Tibial artery (tissue), 4 donors: ENCODE measurements at regions not wholly inside any gene's neighbourhood (a gene's known extent, or its start where the extent isn't known, plus 50 kb on each side); places are given as distances from the start of the nearest gene placed in this dataset.

Source experiments
- DNase-seq, 2 donors: peaks; one replicate each; pipeline ENCODE4 v3.0.0-alpha.2; 2019
- H3K27ac ChIP-seq, 2 donors: fragments of 200-600 bp; sonication (generic) in 1 of 2; 1 replicate in 1 of 2; 2 replicates in 1 of 2; pipeline ENCODE4 v1.5.1; 2018 to 2019; ENCODE audit warnings: mild to moderate bottlenecking in 1 of 2
- H3K27me3 ChIP-seq, 2 donors: fragments of 200-600 bp; sonication (generic) in 1 of 2; one replicate each; pipeline versions ENCODE4 v1.5.1 to v1.6.0; 2016 to 2019
- H3K36me3 ChIP-seq, 3 donors: fragments of 200-600 bp; sonication (generic) in 2 of 3; one replicate each; pipeline ENCODE4 v1.5.1; 2016 to 2019; ENCODE audit warnings: mild to moderate bottlenecking in 2 of 3
- H3K4me1 ChIP-seq, 4 donors: fragments of 200-600 bp; sonication (generic) in 2 of 4; 1 replicate in 3 of 4; 2 replicates in 1 of 4; pipeline ENCODE4 v1.5.1; 2016 to 2019
- H3K4me3 ChIP-seq, 2 donors: fragments of 200-600 bp; sonication (generic) in 1 of 2; 1 replicate in 1 of 2; 2 replicates in 1 of 2; pipeline ENCODE4 v1.5.1; 2018 to 2019; ENCODE audit warnings: mild to moderate bottlenecking in 2 of 2
- H3K9me3 ChIP-seq, 3 donors: fragments of 200-600 bp; sonication (generic) in 1 of 3; one replicate each; pipeline ENCODE4 v1.5.1; 2016 to 2019
- intact Hi-C: fragments of 100-400 bp; cut with DNase I; formaldehyde crosslinking; loops from one replicate; pipeline ENCODE4 v1.15.0; 2023; ENCODE audit warnings: low total_unique reads
- TF ChIP-seq, protein P1 (sequence below), 2 experiments: fragments of 200-600 bp in 1 of 2; fragments of 450-650 bp in 1 of 2; IDR thresholded peaks; one replicate each; pipeline ENCODE4 v1.5.1; 2017 to 2019; ENCODE audit warnings: antibody characterized with exemption in 2 of 2, mild to moderate bottlenecking in 1 of 2, moderate library complexity in 1 of 2

GRCh38 chr1:181174861-181175260 lies 86.4 kb downstream of the IER5 start:
- intact Hi-C loops, result no loop called here
- no peak for DNase-seq
- H3K4me1 ChIP-seq, result peaks cover 0 to 4% (median 0%) of the 10 kb centered on the region in 4 donors
- no peaks in the 10 kb centered on the region for H3K36me3 ChIP-seq
- TF ChIP-seq, protein P1, sequence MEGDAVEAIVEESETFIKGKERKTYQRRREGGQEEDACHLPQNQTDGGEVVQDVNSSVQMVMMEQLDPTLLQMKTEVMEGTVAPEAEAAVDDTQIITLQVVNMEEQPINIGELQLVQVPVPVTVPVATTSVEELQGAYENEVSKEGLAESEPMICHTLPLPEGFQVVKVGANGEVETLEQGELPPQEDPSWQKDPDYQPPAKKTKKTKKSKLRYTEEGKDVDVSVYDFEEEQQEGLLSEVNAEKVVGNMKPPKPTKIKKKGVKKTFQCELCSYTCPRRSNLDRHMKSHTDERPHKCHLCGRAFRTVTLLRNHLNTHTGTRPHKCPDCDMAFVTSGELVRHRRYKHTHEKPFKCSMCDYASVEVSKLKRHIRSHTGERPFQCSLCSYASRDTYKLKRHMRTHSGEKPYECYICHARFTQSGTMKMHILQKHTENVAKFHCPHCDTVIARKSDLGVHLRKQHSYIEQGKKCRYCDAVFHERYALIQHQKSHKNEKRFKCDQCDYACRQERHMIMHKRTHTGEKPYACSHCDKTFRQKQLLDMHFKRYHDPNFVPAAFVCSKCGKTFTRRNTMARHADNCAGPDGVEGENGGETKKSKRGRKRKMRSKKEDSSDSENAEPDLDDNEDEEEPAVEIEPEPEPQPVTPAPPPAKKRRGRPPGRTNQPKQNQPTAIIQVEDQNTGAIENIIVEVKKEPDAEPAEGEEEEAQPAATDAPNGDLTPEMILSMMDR (IDR thresholded peaks at IDR 0.05), result no peak
- H3K4me3 ChIP-seq, result no peak overlapping the region
- H3K27me3 ChIP-seq, result peaks cover 0 to 7% of the 10 kb centered on the region in 2 donors
- peaks cover 0 to 3% (median 0%) of the 10 kb centered on the region in 3 donors for H3K9me3 ChIP-seq
- H3K27ac ChIP-seq, result no peak overlapping the region

- Histone ChIP-seq H3K9me3 (peaks cover 0 to 1% (median 0%) of the 10 kb centered on the region in 3 donors), H3K27me3 (peaks cover 0 to 7% of the 10 kb centered on the region in 2 donors), H3K36me3 (no peaks in the 10 kb centered on the region), H3K4me1 (peaks cover 0 to 9% (median 0%) of the 10 kb centered on the region in 4 donors), H3K27ac (no peak overlapping the region), H3K4me3 (no peak overlapping the region)
- intact Hi-C loops, result no loop called here
- no peak for DNase-seq
- TF ChIP-seq, protein P1 (IDR thresholded peaks at IDR 0.05), result no peak
Measured at GRCh38 chr1:181175356-181175910, 86.9 kb downstream of the IER5 start.

DNA sequence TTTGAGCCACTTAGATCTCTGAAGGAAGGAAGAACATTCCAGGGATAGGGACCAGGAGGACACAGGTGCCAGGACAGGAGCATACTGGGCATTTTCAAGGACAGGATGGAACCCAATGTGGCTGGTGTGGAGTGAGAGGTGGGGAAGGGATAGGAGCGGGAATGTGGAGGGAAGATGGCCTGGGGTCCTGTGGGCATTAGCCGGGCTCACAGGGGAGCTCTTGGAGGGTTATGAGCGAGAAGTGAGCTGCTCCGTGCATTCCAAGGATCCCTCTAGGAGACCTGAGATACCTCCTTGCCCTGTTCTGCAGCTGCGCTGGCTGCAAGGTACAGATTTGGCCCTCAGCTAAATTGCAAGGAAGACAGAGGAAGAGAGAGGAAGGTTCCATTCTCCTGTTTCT lies 87.5 kb downstream of the IER5 start:
- peaks cover 0 to 9% (median 0%) of the 10 kb centered on the region in 4 donors for H3K4me1 ChIP-seq
- intact Hi-C loops, result no loop called here
- H3K4me3 ChIP-seq, result no peak overlapping the region
- H3K9me3 ChIP-seq, result no peaks in the 10 kb centered on the region
- no peaks in the 10 kb centered on the region for H3K36me3 ChIP-seq
- TF ChIP-seq, protein P1 (IDR thresholded peaks at IDR 0.05), result no peak
- no peak overlapping the region for H3K27ac ChIP-seq
- DNase-seq, result no peak
- peaks cover 0 to 7% of the 10 kb centered on the region in 2 donors for H3K27me3 ChIP-seq

GRCh38 chr1:181178241-181178879 lies 89.9 kb downstream of the IER5 start:
- peaks cover 0 to 14% of the 10 kb centered on the region in 2 donors for H3K27me3 ChIP-seq
- no peak overlapping the region for H3K4me3 ChIP-seq
- intact Hi-C loops, result no loop called here
- peaks cover 0 to 9% (median 0%) of the 10 kb centered on the region in 4 donors for H3K4me1 ChIP-seq
- H3K27ac ChIP-seq, result no peak overlapping the region
- TF ChIP-seq, protein P1 (IDR thresholded peaks at IDR 0.05), result no peak
- no peaks in the 10 kb centered on the region for H3K9me3 ChIP-seq
- DNase-seq, result no peak
- H3K36me3 ChIP-seq, result no peaks in the 10 kb centered on the region

GRCh38 chr1:181179279-181179986 lies 90.9 kb downstream of the IER5 start:
- peaks cover 0 to 14% of the 10 kb centered on the region in 2 donors for H3K27me3 ChIP-seq
- intact Hi-C loops, result no loop called here
- H3K9me3 ChIP-seq, result no peaks in the 10 kb centered on the region
- peaks cover 0 to 9% (median 0%) of the 10 kb centered on the region in 4 donors for H3K4me1 ChIP-seq
- DNase-seq, result no peak
- TF ChIP-seq, protein P1 (IDR thresholded peaks at IDR 0.05), result no peak
- no peak overlapping the region for H3K4me3 ChIP-seq
- H3K27ac ChIP-seq, result no peak overlapping the region
- no peaks in the 10 kb centered on the region for H3K36me3 ChIP-seq
